Neural progenitor cell (in vitro differentiated cells): ENCODE measurements at regions not wholly inside any gene's neighbourhood (a gene's known extent, or its start where the extent isn't known, plus 50 kb on each side); places are given as distances from the start of the nearest gene placed in this dataset.

ENCODE experiments used
- DNase-seq: peaks from one replicate; pipeline ENCODE4 v3.0.0-alpha.2; 2016; ENCODE audit warnings: low spot score
- H2AFZ ChIP-seq: fragments of 200-600 bp; sonication (generic); replicated peaks from 2 replicates; pipeline ENCODE4 v1.6.1; 2016; ENCODE audit warnings: antibody characterized with exemption
- H3F3A ChIP-seq: fragments of 200-600 bp; sonication (generic); 2 replicates; pipeline ENCODE4 v1.6.1; 2016; ENCODE audit warnings: antibody characterized with exemption, low read depth
- H3K27ac ChIP-seq: fragments of 200-600 bp; sonication (generic); 2 replicates; pipeline ENCODE4 v1.5.1; 2016; ENCODE audit warnings: mild to moderate bottlenecking
- H3K27me3 ChIP-seq: fragments of 200-600 bp; sonication (generic); 2 replicates; pipeline ENCODE4 v1.6.1; 2016; ENCODE audit warnings: mild to moderate bottlenecking, moderate library complexity
- H3K36me3 ChIP-seq: fragments of 200-600 bp; sonication (generic); 2 replicates; pipeline ENCODE4 v1.5.1; 2016
- H3K4me1 ChIP-seq: fragments of 200-600 bp; sonication (generic); 2 replicates; pipeline ENCODE4 v1.6.1; 2016; ENCODE audit warnings: mixed run types
- H3K4me2 ChIP-seq: fragments of 200-600 bp; sonication (generic); 2 replicates; pipeline ENCODE4 v1.6.1; 2016
- H3K4me3 ChIP-seq: fragments of 200-600 bp; sonication (generic); 2 replicates; pipeline ENCODE4 v1.5.1; 2016
- H3K79me2 ChIP-seq: fragments of 200-600 bp; sonication (generic); 2 replicates; pipeline ENCODE4 v1.6.1; 2016; ENCODE audit warnings: low read depth
- H3K9ac ChIP-seq: fragments of 200-600 bp; sonication (generic); 2 replicates; pipeline ENCODE4 v1.6.1; 2016
- H3K9me3 ChIP-seq: fragments of 200-600 bp; sonication (generic); 2 replicates; pipeline ENCODE4 v1.5.1; 2016; ENCODE audit warnings: low read depth
- H4K20me1 ChIP-seq: fragments of 200-600 bp; sonication (generic); 2 replicates; pipeline ENCODE4 v1.6.1; 2016; ENCODE audit warnings: low read depth
- H3K27ac Mint-ChIP-seq: 3 replicates; pipeline ENCODE4 v1.8.0; 2021; ENCODE audit warnings: mixed read lengths
- H3K27me3 Mint-ChIP-seq: 2 replicates; pipeline ENCODE4 v1.8.0; 2022; ENCODE audit warnings: low read depth, mild to moderate bottlenecking, inconsistent platforms, moderate library complexity, mixed read lengths; ENCODE audit not compliant: insufficient read depth
- H3K36me3 Mint-ChIP-seq: 3 replicates; pipeline ENCODE4 v1.8.0; 2021; ENCODE audit warnings: mixed read lengths
- H3K4me1 Mint-ChIP-seq: 3 replicates; pipeline ENCODE4 v1.8.0; 2021; ENCODE audit warnings: mixed read lengths
- H3K4me3 Mint-ChIP-seq: 3 replicates; pipeline ENCODE4 v1.8.0; 2021; ENCODE audit warnings: mild to moderate bottlenecking, moderate library complexity, mixed read lengths
- H3K9me3 Mint-ChIP-seq: 3 replicates; pipeline ENCODE4 v1.8.0; 2020; ENCODE audit warnings: mixed read lengths
- EZH2 ChIP-seq: fragments of 200-600 bp; sonication (generic); IDR thresholded peaks from 2 replicates; pipeline ENCODE4 v1.6.1; 2017; ENCODE audit warnings: antibody characterized with exemption, mild to moderate bottlenecking, moderate library complexity
- EZH2phosphoT487 ChIP-seq: fragments of 200-600 bp; sonication (generic); IDR thresholded peaks from 2 replicates; pipeline ENCODE4 v1.6.1; 2017; ENCODE audit warnings: antibody characterized with exemption
- TF ChIP-seq, protein P1 (sequence below): fragments of 200-600 bp; sonication (generic); IDR thresholded peaks from 2 replicates; pipeline ENCODE4 v1.5.1; 2017; ENCODE audit warnings: antibody characterized with exemption, mild to moderate bottlenecking

DNA sequence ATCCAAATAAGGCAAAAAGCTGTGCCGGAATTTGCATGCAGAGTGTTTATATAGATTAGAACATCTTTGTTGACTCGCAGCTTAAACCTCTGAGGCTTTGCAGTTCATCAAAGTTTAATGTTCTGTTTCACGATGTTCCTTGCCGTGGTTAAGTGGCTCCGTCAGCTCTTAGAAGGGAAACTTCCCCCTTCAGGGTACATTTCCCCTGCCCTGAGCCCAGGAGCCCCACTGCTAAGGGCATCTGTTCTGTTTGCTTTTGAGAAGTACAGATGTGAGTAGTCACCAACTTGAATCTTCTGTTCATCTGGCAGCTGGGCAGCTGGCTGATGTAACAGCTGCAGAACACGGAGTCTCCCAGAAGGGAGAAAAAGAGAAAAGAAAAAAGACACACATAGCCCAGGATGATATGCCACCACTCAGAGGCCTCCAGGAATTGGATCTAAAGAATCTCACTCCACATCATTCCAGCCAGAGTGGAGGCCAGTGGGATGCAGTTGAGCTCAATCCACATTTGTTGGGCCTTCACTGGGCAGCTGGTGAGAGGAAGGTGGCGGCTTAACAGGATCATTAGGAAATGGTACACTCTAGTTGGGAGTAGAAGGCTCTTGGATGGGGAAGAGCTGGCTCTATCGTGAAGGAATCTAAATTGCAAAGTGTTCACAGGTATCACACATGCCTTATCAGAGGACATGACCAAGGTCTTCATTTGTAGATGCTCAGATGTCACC lies 178.7 kb upstream of the RBPJ start:
- no peak overlapping the region for H3K9ac ChIP-seq
- no peaks in the 10 kb centered on the region for H3K27me3 Mint-ChIP-seq
- no peak for DNase-seq
- no peak overlapping the region for H3K4me3 Mint-ChIP-seq
- no peaks in the 10 kb centered on the region for H3K79me2 ChIP-seq
- H3K36me3 ChIP-seq, result no peaks in the 10 kb centered on the region
- H3K9me3 ChIP-seq, result no peaks in the 10 kb centered on the region
- H3K9me3 Mint-ChIP-seq, result no peaks in the 10 kb centered on the region
- no peak overlapping the region for H3K27ac ChIP-seq
- no peaks in the 10 kb centered on the region for H4K20me1 ChIP-seq
- no peak overlapping the region for H2AFZ ChIP-seq
- H3K4me2 ChIP-seq, result no peak overlapping the region
- H3K27me3 ChIP-seq, result no peaks in the 10 kb centered on the region
- TF ChIP-seq, protein P1, sequence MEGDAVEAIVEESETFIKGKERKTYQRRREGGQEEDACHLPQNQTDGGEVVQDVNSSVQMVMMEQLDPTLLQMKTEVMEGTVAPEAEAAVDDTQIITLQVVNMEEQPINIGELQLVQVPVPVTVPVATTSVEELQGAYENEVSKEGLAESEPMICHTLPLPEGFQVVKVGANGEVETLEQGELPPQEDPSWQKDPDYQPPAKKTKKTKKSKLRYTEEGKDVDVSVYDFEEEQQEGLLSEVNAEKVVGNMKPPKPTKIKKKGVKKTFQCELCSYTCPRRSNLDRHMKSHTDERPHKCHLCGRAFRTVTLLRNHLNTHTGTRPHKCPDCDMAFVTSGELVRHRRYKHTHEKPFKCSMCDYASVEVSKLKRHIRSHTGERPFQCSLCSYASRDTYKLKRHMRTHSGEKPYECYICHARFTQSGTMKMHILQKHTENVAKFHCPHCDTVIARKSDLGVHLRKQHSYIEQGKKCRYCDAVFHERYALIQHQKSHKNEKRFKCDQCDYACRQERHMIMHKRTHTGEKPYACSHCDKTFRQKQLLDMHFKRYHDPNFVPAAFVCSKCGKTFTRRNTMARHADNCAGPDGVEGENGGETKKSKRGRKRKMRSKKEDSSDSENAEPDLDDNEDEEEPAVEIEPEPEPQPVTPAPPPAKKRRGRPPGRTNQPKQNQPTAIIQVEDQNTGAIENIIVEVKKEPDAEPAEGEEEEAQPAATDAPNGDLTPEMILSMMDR, result no peak
- TF ChIP-seq EZH2 (no peak), EZH2phosphoT487 (no peak)
- peaks cover 5% of the 10 kb centered on the region for H3F3A ChIP-seq
- H3K4me1 Mint-ChIP-seq, result peaks cover 16% of the 10 kb centered on the region
- no peak overlapping the region for H3K4me3 ChIP-seq
- H3K36me3 Mint-ChIP-seq, result no peaks in the 10 kb centered on the region
- H3K27ac Mint-ChIP-seq, result peak overlapping the region; percentile 57
- H3K4me1 ChIP-seq, result peaks cover 17% of the 10 kb centered on the region

DNA sequence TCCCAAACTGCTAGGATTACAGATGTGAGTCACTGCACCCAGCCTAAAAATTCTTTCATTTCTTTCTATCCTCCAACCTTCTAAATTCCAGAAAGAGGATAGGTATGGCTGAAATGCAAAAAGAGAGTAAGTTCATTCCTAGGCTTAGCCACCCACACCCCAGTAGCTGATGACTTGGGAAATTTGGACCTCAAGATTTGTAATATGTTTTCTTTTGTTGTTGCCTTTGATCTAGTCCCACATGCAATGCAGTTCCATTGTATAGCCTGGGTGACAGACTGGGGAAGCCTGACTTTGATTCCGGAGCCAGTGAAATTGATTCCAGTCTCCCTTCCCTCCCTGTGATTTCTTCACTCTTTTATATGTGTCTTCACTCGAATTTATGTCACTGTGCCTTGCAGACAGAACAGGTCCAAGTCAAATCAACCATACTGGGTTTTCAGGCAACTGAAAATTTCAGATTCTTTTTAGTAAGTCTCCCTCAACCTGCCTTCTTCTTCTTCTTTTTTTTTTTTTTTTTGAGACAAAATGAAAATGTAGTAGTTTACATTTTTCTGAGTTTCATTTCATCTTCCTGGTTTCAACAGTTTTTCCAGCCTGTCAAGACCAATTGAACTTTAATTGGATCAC lies 176.2 kb upstream of the RBPJ start:
- no peaks in the 10 kb centered on the region for H4K20me1 ChIP-seq
- Mint-ChIP-seq H3K27ac (no peak overlapping the region), H3K4me1 (peaks cover 12% of the 10 kb centered on the region), H3K4me3 (no peak overlapping the region), H3K9me3 (no peaks in the 10 kb centered on the region), H3K36me3 (no peaks in the 10 kb centered on the region), H3K27me3 (no peaks in the 10 kb centered on the region)
- peaks cover 14% of the 10 kb centered on the region for H3K4me1 ChIP-seq
- H3K9ac ChIP-seq, result no peak overlapping the region
- H3F3A ChIP-seq, result peaks cover 5% of the 10 kb centered on the region
- no peaks in the 10 kb centered on the region for H3K36me3 ChIP-seq
- H3K27ac ChIP-seq, result no peak overlapping the region
- DNase-seq, result no peak
- no peak overlapping the region for H3K4me2 ChIP-seq
- no peaks in the 10 kb centered on the region for H3K79me2 ChIP-seq
- H3K27me3 ChIP-seq, result no peaks in the 10 kb centered on the region
- H2AFZ ChIP-seq, result no peak overlapping the region
- H3K9me3 ChIP-seq, result no peaks in the 10 kb centered on the region
- TF ChIP-seq EZH2 (no peak), EZH2phosphoT487 (no peak)
- TF ChIP-seq, protein P1, result no peak
- no peak overlapping the region for H3K4me3 ChIP-seq

DNA sequence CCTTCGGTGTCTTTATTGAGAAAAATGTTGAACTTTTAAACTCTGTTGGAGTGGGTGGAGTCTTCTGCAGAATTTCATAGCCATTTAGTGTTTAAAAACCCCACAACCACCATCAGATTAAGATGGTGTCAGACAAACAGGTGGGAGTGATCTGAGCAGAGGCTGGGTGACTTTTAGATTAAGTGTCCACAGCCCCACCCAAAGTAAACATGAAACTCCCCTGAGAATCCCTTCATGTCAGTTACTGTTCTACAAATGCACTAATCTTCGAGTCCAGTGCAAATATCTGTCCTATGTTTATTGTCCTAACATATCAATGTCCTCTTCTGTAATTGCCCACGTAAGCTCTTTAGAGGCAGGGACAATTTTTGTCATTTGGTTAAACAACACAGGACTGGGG lies 175.6 kb upstream of the RBPJ start:
- Mint-ChIP-seq H3K4me3 (no peak overlapping the region), H3K27me3 (no peaks in the 10 kb centered on the region), H3K9me3 (no peaks in the 10 kb centered on the region), H3K36me3 (no peaks in the 10 kb centered on the region), H3K27ac (no peak overlapping the region), H3K4me1 (peaks cover 12% of the 10 kb centered on the region)
- peaks cover 5% of the 10 kb centered on the region for H3F3A ChIP-seq
- DNase-seq, result no peak
- H3K4me1 ChIP-seq, result peaks cover 14% of the 10 kb centered on the region
- TF ChIP-seq, protein P1, result no peak
- TF ChIP-seq EZH2phosphoT487 (no peak), EZH2 (no peak)
- no peak overlapping the region for H3K4me3 ChIP-seq
- no peaks in the 10 kb centered on the region for H3K79me2 ChIP-seq
- no peaks in the 10 kb centered on the region for H3K9me3 ChIP-seq
- H3K27ac ChIP-seq, result no peak overlapping the region
- H3K36me3 ChIP-seq, result no peaks in the 10 kb centered on the region
- H4K20me1 ChIP-seq, result no peaks in the 10 kb centered on the region
- no peaks in the 10 kb centered on the region for H3K27me3 ChIP-seq
- no peak overlapping the region for H3K4me2 ChIP-seq
- H3K9ac ChIP-seq, result no peak overlapping the region
- H2AFZ ChIP-seq, result no peak overlapping the region
